ENCODE measurements at regions not wholly inside any gene's neighbourhood (a gene's known extent, or its start where the extent isn't known, plus 50 kb on each side); places are given as distances from the start of the nearest gene placed in this dataset.

DNA sequence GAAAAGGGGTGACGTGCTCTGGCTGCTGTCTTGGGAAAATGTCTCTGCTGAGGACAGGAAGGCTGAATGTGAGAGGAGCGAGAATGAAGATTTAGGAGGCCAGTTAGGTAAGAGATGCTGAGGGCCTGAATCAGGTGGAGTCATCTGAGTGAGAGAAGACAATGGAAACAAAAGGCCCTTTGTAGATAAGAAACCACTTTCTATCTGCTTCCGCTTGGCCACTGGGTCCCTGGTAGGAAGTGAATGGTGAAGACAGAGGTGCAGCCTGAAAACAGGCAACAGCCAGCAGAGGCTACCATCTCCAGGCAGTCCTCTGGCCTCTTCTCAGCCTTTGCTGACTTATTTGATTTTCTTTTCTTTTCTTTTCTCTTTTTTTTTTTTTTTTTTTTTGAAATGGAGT is 374.0 kb upstream of the SLC14A2 start:
- Mint-ChIP-seq H3K4me3 (no peak overlapping the region), H3K36me3 (no peaks in the 10 kb centered on the region), H3K9me3 (peaks cover 0 to 4% (median 0%) of the 10 kb centered on the region in 7 donors), H3K27me3 (ENCODE audit: low read depth in 3 of 3) (peaks cover 0 to 4% (median 0%) of the 10 kb centered on the region in 3 donors), H3K4me1 (peaks cover 20% of the 10 kb centered on the region), H3K27ac (no peak overlapping the region)
- Histone ChIP-seq H3K9ac (ENCODE audit: insufficient read depth, low read length, poor library complexity, severe bottlenecking) (no peak overlapping the region), H3K4me3 (replicated peaks in 1 of 3; ENCODE audit: low read depth in 2 of 3, low read length in 3 of 3) (no peak overlapping the region), H2AFZ (ENCODE audit: insufficient read depth, low read depth, low read length, poor library complexity, severe bottlenecking) (no peak overlapping the region), H4K20me1 (ENCODE audit: insufficient read depth, low read length) (no peaks in the 10 kb centered on the region), H3K79me2 (ENCODE audit: insufficient read depth, low read length) (no peaks in the 10 kb centered on the region), H3K27ac (ENCODE audit: low read depth in 1 of 2, low read length in 2 of 2) (no peak overlapping the region), H3K9me3 (replicated peaks in 1 of 2; ENCODE audit: control insufficient read depth in 1 of 2, insufficient read depth in 1 of 2, low read length in 2 of 2) (no peaks in the 10 kb centered on the region), H3K36me3 (replicated peaks in 1 of 2; ENCODE audit: control insufficient read depth in 1 of 2, insufficient read depth in 2 of 2, low read length in 2 of 2) (no peaks in the 10 kb centered on the region), H3K27me3 (ENCODE audit: control insufficient read depth in 2 of 2, insufficient read depth in 2 of 2, low read length in 2 of 2) (no peaks in the 10 kb centered on the region), H3K4me2 (replicated peaks; ENCODE audit: extremely low read depth, low read length, poor library complexity, severe bottlenecking) (no peak overlapping the region), H3K4me1 (ENCODE audit: control insufficient read depth in 1 of 2, insufficient read depth in 2 of 2, low read length in 2 of 2) (peaks cover 13 to 15% of the 10 kb centered on the region in 2 donors)
- no peak for DNase-seq
- intact Hi-C loops (cut with micrococcal nuclease) = no loop called here
- TF ChIP-seq, protein P1, sequence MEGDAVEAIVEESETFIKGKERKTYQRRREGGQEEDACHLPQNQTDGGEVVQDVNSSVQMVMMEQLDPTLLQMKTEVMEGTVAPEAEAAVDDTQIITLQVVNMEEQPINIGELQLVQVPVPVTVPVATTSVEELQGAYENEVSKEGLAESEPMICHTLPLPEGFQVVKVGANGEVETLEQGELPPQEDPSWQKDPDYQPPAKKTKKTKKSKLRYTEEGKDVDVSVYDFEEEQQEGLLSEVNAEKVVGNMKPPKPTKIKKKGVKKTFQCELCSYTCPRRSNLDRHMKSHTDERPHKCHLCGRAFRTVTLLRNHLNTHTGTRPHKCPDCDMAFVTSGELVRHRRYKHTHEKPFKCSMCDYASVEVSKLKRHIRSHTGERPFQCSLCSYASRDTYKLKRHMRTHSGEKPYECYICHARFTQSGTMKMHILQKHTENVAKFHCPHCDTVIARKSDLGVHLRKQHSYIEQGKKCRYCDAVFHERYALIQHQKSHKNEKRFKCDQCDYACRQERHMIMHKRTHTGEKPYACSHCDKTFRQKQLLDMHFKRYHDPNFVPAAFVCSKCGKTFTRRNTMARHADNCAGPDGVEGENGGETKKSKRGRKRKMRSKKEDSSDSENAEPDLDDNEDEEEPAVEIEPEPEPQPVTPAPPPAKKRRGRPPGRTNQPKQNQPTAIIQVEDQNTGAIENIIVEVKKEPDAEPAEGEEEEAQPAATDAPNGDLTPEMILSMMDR (IDR thresholded peaks at IDR 0.05) = no peak
- 95% methylated on average over 2 of the region's 3 CpGs for WGBS (ENCODE audit: insufficient coverage)

- Histone ChIP-seq H3K9me3 (replicated peaks in 1 of 2; ENCODE audit: control insufficient read depth in 1 of 2, insufficient read depth in 1 of 2, low read length in 2 of 2) (no peaks in the 10 kb centered on the region), H3K27ac (ENCODE audit: low read depth in 1 of 2, low read length in 2 of 2) (no peak overlapping the region), H3K79me2 (ENCODE audit: insufficient read depth, low read length) (no peaks in the 10 kb centered on the region), H3K36me3 (replicated peaks in 1 of 2; ENCODE audit: control insufficient read depth in 1 of 2, insufficient read depth in 2 of 2, low read length in 2 of 2) (no peaks in the 10 kb centered on the region), H3K4me3 (replicated peaks in 1 of 3; ENCODE audit: low read depth in 2 of 3, low read length in 3 of 3) (no peak overlapping the region), H3K4me1 (ENCODE audit: control insufficient read depth in 1 of 2, insufficient read depth in 2 of 2, low read length in 2 of 2) (peaks cover 8 to 9% of the 10 kb centered on the region in 2 donors), H2AFZ (ENCODE audit: insufficient read depth, low read depth, low read length, poor library complexity, severe bottlenecking) (no peak overlapping the region), H3K4me2 (replicated peaks; ENCODE audit: extremely low read depth, low read length, poor library complexity, severe bottlenecking) (no peak overlapping the region), H4K20me1 (ENCODE audit: insufficient read depth, low read length) (no peaks in the 10 kb centered on the region), H3K9ac (ENCODE audit: insufficient read depth, low read length, poor library complexity, severe bottlenecking) (no peak overlapping the region), H3K27me3 (ENCODE audit: control insufficient read depth in 2 of 2, insufficient read depth in 2 of 2, low read length in 2 of 2) (no peaks in the 10 kb centered on the region)
- intact Hi-C loops (cut with micrococcal nuclease) = no loop called here
- no peak overlapping the region for H3K27ac Mint-ChIP-seq
- H3K4me1 Mint-ChIP-seq = peaks cover 14% of the 10 kb centered on the region
- H3K4me3 Mint-ChIP-seq = no peak overlapping the region
- DNase-seq = no peak
- H3K36me3 Mint-ChIP-seq = no peaks in the 10 kb centered on the region
- 100% methylated on average over 6 of the region's 8 CpGs for WGBS (ENCODE audit: insufficient coverage)
- H3K27me3 Mint-ChIP-seq (ENCODE audit: low read depth in 3 of 3) = peaks cover 0 to 4% (median 0%) of the 10 kb centered on the region in 3 donors
- peaks cover 0 to 4% (median 0%) of the 10 kb centered on the region in 7 donors for H3K9me3 Mint-ChIP-seq
- TF ChIP-seq, protein P1 (IDR thresholded peaks at IDR 0.05) = no peak
Measured at GRCh38 chr18:45241982-45242565, 373.2 kb upstream of the SLC14A2 start.
